Lung (tissue), 11 donors: ENCODE measurements at regions not wholly inside any gene's neighbourhood (a gene's known extent, or its start where the extent isn't known, plus 50 kb on each side); places are given as distances from the start of the nearest gene placed in this dataset.

Experiments used
- ATAC-seq: fragments of 200-7000 bp; cut with Tn5 transposase; one replicate; pipeline ENCODE4 v1.9.1; 2020; ENCODE audit warnings: moderate number of reproducible peaks; ENCODE audit not compliant: insufficient read depth, low FRiP score
- DNase-seq, 3 donors: peaks; one replicate each; pipeline ENCODE4 v3.0.0-alpha.2; 2013 to 2017
- H3K27ac ChIP-seq, 2 donors: one replicate each; pipeline ENCODE4 v1.5.1; 2013; ENCODE audit warnings: mild to moderate bottlenecking in 2 of 2, moderate library complexity in 2 of 2, control low read depth in 1 of 2, inconsistent platforms in 1 of 2, low read depth in 1 of 2, low read length in 1 of 2
- H3K27me3 ChIP-seq, 3 donors: one replicate each; pipeline ENCODE4 v1.5.1; 2013; ENCODE audit warnings: low read length in 2 of 3; ENCODE audit not compliant: control insufficient read depth in 3 of 3, insufficient read depth in 3 of 3
- H3K36me3 ChIP-seq, 4 donors: one replicate each; pipeline ENCODE4 v1.5.1; 2013; ENCODE audit warnings: low read length in 4 of 4, mild to moderate bottlenecking in 1 of 4, moderate library complexity in 1 of 4; ENCODE audit not compliant: control insufficient read depth in 4 of 4, insufficient read depth in 4 of 4
- H3K4me1 ChIP-seq, 5 donors: one replicate each; pipeline ENCODE4 v1.5.1; 2013; ENCODE audit warnings: low read length in 5 of 5, mild to moderate bottlenecking in 2 of 5, moderate library complexity in 1 of 5; ENCODE audit not compliant: control insufficient read depth in 5 of 5, insufficient read depth in 5 of 5
- H3K4me3 ChIP-seq: one replicate; pipeline ENCODE4 v1.5.1; 2013; ENCODE audit warnings: mild to moderate bottlenecking, control low read depth, moderate library complexity
- H3K9ac ChIP-seq, 2 donors: one replicate each; pipeline ENCODE4 v1.5.1; 2013; ENCODE audit warnings: low read length in 2 of 2, control low read depth in 1 of 2; ENCODE audit not compliant: insufficient read depth in 1 of 2
- H3K9me3 ChIP-seq, 4 donors: one replicate each; pipeline ENCODE4 v1.5.1; 2013; ENCODE audit warnings: low read length in 3 of 4, mild to moderate bottlenecking in 1 of 4, moderate library complexity in 1 of 4; ENCODE audit not compliant: control insufficient read depth in 4 of 4, insufficient read depth in 3 of 4
- CTCF ChIP-seq: IDR thresholded peaks from 2 replicates; pipeline ENCODE4 v1.5.1; 2012; ENCODE audit warnings: mild to moderate bottlenecking; ENCODE audit errors: control extremely low read depth, extremely low read depth
- whole genome bisulfite sequencing, 2 donors: extraction: QIAGEN DNeasy Blood & Tissue Kit; methylation state at CpG; one replicate each; pipeline ENCODE4 v1.1.7; 2013; 5-methylcytosine and 5-hydroxymethylcytosine counted together
- donor health status: control.
- donor health status: control.
- donor health status: Bipolar disorder and iron deficiency.
- donor health status: healthy.
- donor health status: DM: yes; HTN: yes; CAD: no.

- no peaks in the 10 kb centered on the region for H3K36me3 ChIP-seq
- H3K4me1 ChIP-seq = peaks cover 0 to 4% (median under 1%) of the 10 kb centered on the region in 5 donors
- ATAC-seq (no peak), DNase-seq (peak in 1 of 3 donors; percentile 9)
- no peak overlapping the region for H3K9ac ChIP-seq
- peaks cover 0 to 2% (median 0%) of the 10 kb centered on the region in 4 donors for H3K9me3 ChIP-seq
- no peaks in the 10 kb centered on the region for H3K27me3 ChIP-seq
- no peak overlapping the region for H3K27ac ChIP-seq
- no peak for TF ChIP-seq CTCF
- H3K4me3 ChIP-seq = no peak overlapping the region
Measured at GRCh38 chr2:234136461-234136860, 86.0 kb downstream of the SPP2 start.

- H3K9ac ChIP-seq = no peak overlapping the region
- peak; percentile 79 for TF ChIP-seq CTCF
- H3K36me3 ChIP-seq = no peaks in the 10 kb centered on the region
- H3K4me1 ChIP-seq = peaks cover 0 to 11% (median 3%) of the 10 kb centered on the region in 5 donors
- ATAC-seq (peak; percentile 84), DNase-seq (peak; percentile 76 to 82 (median 77))
- 35 to 45% methylated on average over 16 of the region's 16 CpGs for WGBS, 2 donors
- peaks cover 0 to 2% (median 0%) of the 10 kb centered on the region in 4 donors for H3K9me3 ChIP-seq
- no peak overlapping the region for H3K4me3 ChIP-seq
- H3K27ac ChIP-seq = no peak overlapping the region
- no peaks in the 10 kb centered on the region for H3K27me3 ChIP-seq
Measured at GRCh38 chr2:234135750-234136221, 85.3 kb downstream of the SPP2 start.

DNA sequence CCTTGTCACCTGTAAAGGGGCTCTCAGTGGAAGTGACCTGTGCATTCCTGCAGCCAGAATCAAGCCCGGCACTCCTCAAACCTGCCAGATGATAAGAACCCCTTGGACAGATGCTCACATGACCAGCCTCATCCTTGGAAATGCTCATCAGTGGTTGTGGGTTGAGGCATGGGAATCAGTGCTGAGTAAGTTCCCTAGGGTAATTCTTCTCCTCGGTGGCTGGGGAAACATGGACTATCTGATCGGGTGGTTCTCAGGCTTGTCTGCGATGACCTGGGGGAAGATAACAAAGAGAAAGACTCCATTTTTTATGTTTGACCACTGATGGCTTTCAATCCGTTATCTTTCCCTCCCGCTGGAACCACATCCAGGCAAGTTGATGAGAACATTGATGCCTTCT, 84.0 kb downstream of the SPP2 start:
- 88 to 92% methylated on average over 6 of the region's 6 CpGs for WGBS, 2 donors
- Histone ChIP-seq H3K4me3 (no peak overlapping the region), H3K27ac (no peak overlapping the region), H3K27me3 (no peaks in the 10 kb centered on the region), H3K36me3 (no peaks in the 10 kb centered on the region), H3K9ac (no peak overlapping the region), H3K4me1 (peaks cover 0 to 12% (median 3%) of the 10 kb centered on the region in 5 donors), H3K9me3 (no peaks in the 10 kb centered on the region)
- ATAC-seq (no peak), DNase-seq (no peak)
- TF ChIP-seq CTCF = no peak

GRCh38 chr2:234133004-234133403, 82.5 kb downstream of the SPP2 start:
- no peaks in the 10 kb centered on the region for H3K9me3 ChIP-seq
- no peak for DNase-seq
- no peak for TF ChIP-seq CTCF
- no peak for ATAC-seq
- no peak overlapping the region for H3K9ac ChIP-seq
- no peaks in the 10 kb centered on the region for H3K27me3 ChIP-seq
- H3K36me3 ChIP-seq = no peaks in the 10 kb centered on the region
- 75 to 77% methylated on average over 4 of the region's 4 CpGs for WGBS, 2 donors
- H3K4me3 ChIP-seq = no peak overlapping the region
- H3K4me1 ChIP-seq = peaks cover 0 to 12% (median 3%) of the 10 kb centered on the region in 5 donors
- H3K27ac ChIP-seq = no peak overlapping the region
